Smooth muscle cell (in vitro differentiated cells): ENCODE measurements at regions not wholly inside any gene's neighbourhood (a gene's known extent, or its start where the extent isn't known, plus 50 kb on each side); places are given as distances from the start of the nearest gene placed in this dataset.
"Not testable (repeated sequence)": the region's sequence is repeated elsewhere in the genome, so short reads cannot be mapped to it uniquely, and the experiment has no call there.

ENCODE experiments used
- DNase-seq: peaks from one replicate; lab custom pipeline; 2025; ENCODE audit not compliant: unreplicated experiment; lab: John Stamatoyannopoulos, UW
- H2AFZ ChIP-seq: fragments of 200-600 bp; sonication (generic); 2 replicates; pipeline ENCODE4 v1.6.0; 2016; ENCODE audit warnings: antibody characterized with exemption, low read depth, mild to moderate bottlenecking
- H3F3A ChIP-seq: fragments of 200-600 bp; sonication (generic); 2 replicates; pipeline ENCODE4 v1.6.0; 2017; ENCODE audit warnings: antibody characterized with exemption, low read depth
- H3K27ac ChIP-seq: fragments of 200-600 bp; sonication (generic); 2 replicates; pipeline ENCODE4 v1.5.1; 2016; ENCODE audit warnings: low read depth, mild to moderate bottlenecking
- H3K27me3 ChIP-seq: fragments of 200-600 bp; sonication (generic); 2 replicates; pipeline ENCODE4 v1.6.1; 2016; ENCODE audit warnings: low read depth, mild to moderate bottlenecking
- H3K36me3 ChIP-seq: fragments of 200-600 bp; sonication (generic); 2 replicates; pipeline ENCODE4 v1.5.1; 2016; ENCODE audit warnings: low read depth
- H3K4me1 ChIP-seq: fragments of 200-600 bp; sonication (generic); 2 replicates; pipeline ENCODE4 v1.5.1; 2016; ENCODE audit warnings: low read depth
- H3K4me2 ChIP-seq: fragments of 200-600 bp; sonication (generic); 2 replicates; pipeline ENCODE4 v1.6.0; 2016; ENCODE audit warnings: mild to moderate bottlenecking
- H3K4me3 ChIP-seq: fragments of 200-600 bp; sonication (generic); 2 replicates; pipeline ENCODE4 v1.5.1; 2016; ENCODE audit warnings: mild to moderate bottlenecking
- H3K79me2 ChIP-seq: fragments of 200-600 bp; sonication (generic); 2 replicates; pipeline ENCODE4 v1.6.0; 2016; ENCODE audit warnings: low read depth, mild to moderate bottlenecking
- H3K9ac ChIP-seq: fragments of 200-600 bp; sonication (generic); 2 replicates; pipeline ENCODE4 v1.6.0; 2016; ENCODE audit warnings: low read depth
- H3K9me3 ChIP-seq: fragments of 200-600 bp; sonication (generic); replicated peaks from 2 replicates; pipeline ENCODE4 v1.5.1; 2016; ENCODE audit warnings: low read depth
- H4K20me1 ChIP-seq: fragments of 200-600 bp; sonication (generic); 2 replicates; pipeline ENCODE4 v1.6.0; 2016; ENCODE audit warnings: low read depth
- WGBS: methylation state at CpG from one replicate; pipeline ENCODE4 v1.1.7; 2016; ENCODE audit warnings: low lambda C conversion rate; 5-methylcytosine and 5-hydroxymethylcytosine counted together
- TF ChIP-seq, protein P1 (sequence below): fragments of 200-600 bp; sonication (generic); IDR thresholded peaks from 2 replicates; pipeline ENCODE4 v1.5.1; 2017; ENCODE audit warnings: borderline replicate concordance, mild to moderate bottlenecking, antibody characterized with exemption; ENCODE audit not compliant: insufficient read depth, poor library complexity, severe bottlenecking

GRCh38 chr10:42533866-42534265, 104.5 kb downstream of the ZNF33B start:
- not testable (repeated sequence) for H4K20me1 ChIP-seq, DNase-seq

GRCh38 chr10:42532996-42533395, 105.4 kb downstream of the ZNF33B start:
- no peaks in the 10 kb centered on the region for H3K79me2 ChIP-seq
- no peaks in the 10 kb centered on the region for H4K20me1 ChIP-seq
- H3K4me3 ChIP-seq, result no peak overlapping the region
- H3K9me3 ChIP-seq, result peaks cover 25% of the 10 kb centered on the region
- TF ChIP-seq, protein P1, sequence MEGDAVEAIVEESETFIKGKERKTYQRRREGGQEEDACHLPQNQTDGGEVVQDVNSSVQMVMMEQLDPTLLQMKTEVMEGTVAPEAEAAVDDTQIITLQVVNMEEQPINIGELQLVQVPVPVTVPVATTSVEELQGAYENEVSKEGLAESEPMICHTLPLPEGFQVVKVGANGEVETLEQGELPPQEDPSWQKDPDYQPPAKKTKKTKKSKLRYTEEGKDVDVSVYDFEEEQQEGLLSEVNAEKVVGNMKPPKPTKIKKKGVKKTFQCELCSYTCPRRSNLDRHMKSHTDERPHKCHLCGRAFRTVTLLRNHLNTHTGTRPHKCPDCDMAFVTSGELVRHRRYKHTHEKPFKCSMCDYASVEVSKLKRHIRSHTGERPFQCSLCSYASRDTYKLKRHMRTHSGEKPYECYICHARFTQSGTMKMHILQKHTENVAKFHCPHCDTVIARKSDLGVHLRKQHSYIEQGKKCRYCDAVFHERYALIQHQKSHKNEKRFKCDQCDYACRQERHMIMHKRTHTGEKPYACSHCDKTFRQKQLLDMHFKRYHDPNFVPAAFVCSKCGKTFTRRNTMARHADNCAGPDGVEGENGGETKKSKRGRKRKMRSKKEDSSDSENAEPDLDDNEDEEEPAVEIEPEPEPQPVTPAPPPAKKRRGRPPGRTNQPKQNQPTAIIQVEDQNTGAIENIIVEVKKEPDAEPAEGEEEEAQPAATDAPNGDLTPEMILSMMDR, result no peak
- peaks cover 4% of the 10 kb centered on the region for H3K36me3 ChIP-seq
- WGBS, result 94% methylated on average over 1 of the region's 1 CpG
- no peaks in the 10 kb centered on the region for H3F3A ChIP-seq
- no peak overlapping the region for H3K9ac ChIP-seq
- DNase-seq, result no peak
- H3K27me3 ChIP-seq, result no peaks in the 10 kb centered on the region
- H2AFZ ChIP-seq, result no peak overlapping the region
- no peaks in the 10 kb centered on the region for H3K4me1 ChIP-seq
- no peak overlapping the region for H3K4me2 ChIP-seq
- H3K27ac ChIP-seq, result no peak overlapping the region

More at GRCh38 chr10:42533866-42534265, 104.5 kb downstream of the ZNF33B start:
- H2AFZ ChIP-seq, H3K9ac ChIP-seq, H3K27me3 ChIP-seq, H3F3A ChIP-seq, H3K4me2 ChIP-seq, H3K27ac ChIP-seq, H3K4me3 ChIP-seq, H3K79me2 ChIP-seq, H3K4me1 ChIP-seq, H3K36me3 ChIP-seq: not testable (repeated sequence)
- peaks cover 28% of the 10 kb centered on the region for H3K9me3 ChIP-seq

GRCh38 chr10:42523098-42523497, 115.3 kb downstream of the ZNF33B start:
- H3K79me2 ChIP-seq, result no peaks in the 10 kb centered on the region
- TF ChIP-seq, protein P1, result no peak

DNA sequence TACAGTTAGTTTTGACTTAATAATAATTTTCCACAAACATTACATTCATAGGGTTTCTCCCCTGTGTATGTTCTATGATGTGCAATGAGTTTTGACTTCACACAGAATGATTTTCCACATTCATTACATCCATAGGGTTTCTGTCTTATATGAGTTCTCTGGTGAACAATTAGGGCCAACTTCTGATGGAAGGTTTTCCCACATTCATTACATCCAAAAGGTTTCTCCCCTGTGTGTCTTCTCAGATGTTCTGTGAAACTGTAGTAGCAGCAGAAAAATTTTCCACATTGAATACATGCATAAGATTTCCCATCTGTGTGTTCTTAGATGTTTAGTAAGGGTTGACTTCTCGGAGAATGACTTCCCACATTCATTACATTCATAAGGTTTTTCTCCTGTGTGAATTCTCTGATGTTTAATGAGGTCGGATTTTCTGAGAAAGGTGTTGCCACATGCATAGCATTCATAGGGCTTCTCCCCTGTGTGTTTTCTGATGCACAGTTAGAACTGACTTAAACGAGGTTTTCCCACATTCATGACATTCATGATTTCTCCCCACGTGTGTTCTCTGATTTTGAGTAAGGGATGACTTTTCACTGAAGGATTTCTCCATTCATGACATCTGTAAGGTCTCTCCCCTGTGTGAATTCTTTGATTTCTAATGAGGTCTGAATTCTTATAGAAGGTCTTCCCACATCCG, 118.5 kb downstream of the ZNF33B start:
- Histone ChIP-seq H3K27ac (no peak overlapping the region), H3K4me3 (no peak overlapping the region), H3K9me3 (peaks cover 65% of the 10 kb centered on the region), H2AFZ (no peak overlapping the region), H4K20me1 (no peaks in the 10 kb centered on the region), H3K9ac (no peak overlapping the region), H3K27me3 (no peaks in the 10 kb centered on the region), H3K79me2 (no peaks in the 10 kb centered on the region), H3K36me3 (peaks cover 49% of the 10 kb centered on the region), H3K4me1 (no peaks in the 10 kb centered on the region), H3F3A (no peaks in the 10 kb centered on the region), H3K4me2 (no peak overlapping the region)
- 95% methylated on average over 5 of the region's 5 CpGs for WGBS
- TF ChIP-seq, protein P1, result no peak
- no peak for DNase-seq

More at GRCh38 chr10:42523098-42523497, 115.3 kb downstream of the ZNF33B start:
- Histone ChIP-seq H3F3A (no peaks in the 10 kb centered on the region), H3K4me1 (no peaks in the 10 kb centered on the region), H3K27me3 (no peaks in the 10 kb centered on the region), H3K9ac (no peak overlapping the region), H3K4me2 (no peak overlapping the region), H2AFZ (no peak overlapping the region), H3K36me3 (peaks cover 52% of the 10 kb centered on the region), H3K4me3 (no peak overlapping the region), H3K9me3 (peaks cover 54% of the 10 kb centered on the region), H3K27ac (no peak overlapping the region), H4K20me1 (no peaks in the 10 kb centered on the region)
- DNase-seq, result no peak
- WGBS, result 91% methylated on average over 2 of the region's 2 CpGs
